GM21381 (cell line): ENCODE measurements at regions not wholly inside any gene's neighbourhood (a gene's known extent, or its start where the extent isn't known, plus 50 kb on each side); places are given as distances from the start of the nearest gene placed in this dataset.
"Not testable (repeated sequence)": the region's sequence is repeated elsewhere in the genome, so short reads cannot be mapped to it uniquely, and the experiment has no call there.

Experiments
- ATAC-seq: cut with Tn5 transposase; IDR thresholded peaks from one replicate; pipeline ENCODE4 v1.9.1; 2021; ENCODE audit warnings: mild to moderate bottlenecking, moderate library complexity; ENCODE audit not compliant: unreplicated experiment

DNA sequence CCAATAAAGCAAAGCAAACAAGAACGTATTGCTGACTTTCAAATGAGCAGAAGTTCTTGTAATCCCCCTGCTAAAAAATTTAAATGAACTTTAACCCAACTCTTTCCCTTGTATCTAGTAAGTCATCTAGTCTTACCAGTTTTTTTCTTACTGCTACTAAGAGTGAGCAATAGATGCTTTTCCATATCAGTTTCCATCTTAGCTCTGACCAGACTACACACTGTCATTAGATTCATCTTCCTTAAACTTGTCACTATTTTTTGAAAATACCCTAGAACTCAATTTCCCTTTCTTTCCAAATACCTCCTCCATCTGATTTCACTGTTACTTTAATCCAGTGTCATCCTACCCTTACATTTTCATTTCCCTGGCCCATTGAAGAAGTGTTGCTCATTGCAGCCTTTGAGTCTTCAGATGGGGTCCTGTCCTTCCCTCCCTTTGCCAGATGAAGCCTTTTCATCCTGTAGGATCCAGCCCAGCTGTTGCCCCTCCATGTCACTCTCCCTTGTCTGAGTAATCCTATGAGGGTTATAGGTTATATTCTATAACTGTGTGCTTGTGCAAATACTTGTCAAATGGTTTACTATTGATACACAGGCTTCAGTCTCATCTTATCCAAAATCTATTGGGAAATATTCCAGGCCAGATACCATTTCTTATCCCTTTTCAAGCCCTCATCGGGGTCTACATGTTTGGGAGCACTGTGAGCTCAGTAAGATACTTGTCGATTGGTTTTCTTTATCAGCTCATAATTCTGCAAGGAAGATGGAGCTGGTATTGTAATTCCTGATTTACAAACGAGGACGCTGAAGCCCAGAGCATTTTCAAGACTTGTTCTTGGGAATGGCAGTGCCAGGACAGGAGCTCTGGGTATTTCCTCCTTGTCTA is 51.5 kb upstream of the ITGB1 start:
- no peak for ATAC-seq

DNA sequence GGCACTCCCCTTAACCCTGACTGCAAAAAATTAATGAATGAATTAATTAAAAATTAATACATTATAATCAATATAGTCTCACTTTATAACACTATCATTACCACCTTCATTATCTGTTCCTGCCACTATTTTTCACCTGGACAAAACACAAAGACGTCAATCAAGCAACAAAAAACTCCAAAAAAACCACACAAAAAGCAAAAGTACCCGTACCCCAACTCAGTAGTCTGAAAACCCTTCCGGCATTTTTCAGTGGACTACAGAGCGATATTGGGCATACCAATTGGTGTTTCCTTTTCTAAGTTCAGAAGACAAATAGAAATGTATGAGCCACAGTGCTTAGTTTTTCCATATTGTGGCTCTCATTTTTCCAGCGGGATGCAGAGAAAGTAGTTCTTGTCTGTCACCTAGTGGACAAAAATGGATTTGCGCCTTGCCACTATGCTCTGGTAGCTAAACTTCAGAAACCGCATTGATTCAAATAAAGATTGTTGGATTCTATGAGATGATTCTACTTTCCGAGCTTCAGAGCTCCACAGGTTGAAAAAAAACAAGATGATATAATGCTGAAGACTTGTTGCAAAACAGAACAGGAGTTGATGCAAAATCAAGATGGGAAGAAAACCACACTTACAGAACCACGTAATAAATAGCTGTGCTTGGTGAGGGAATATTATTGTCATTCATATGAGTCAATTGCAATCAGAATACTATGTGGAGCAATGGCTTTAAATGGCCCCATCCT is 50.6 kb upstream of the ITGB1 start:
- peak; percentile 48 for ATAC-seq

DNA sequence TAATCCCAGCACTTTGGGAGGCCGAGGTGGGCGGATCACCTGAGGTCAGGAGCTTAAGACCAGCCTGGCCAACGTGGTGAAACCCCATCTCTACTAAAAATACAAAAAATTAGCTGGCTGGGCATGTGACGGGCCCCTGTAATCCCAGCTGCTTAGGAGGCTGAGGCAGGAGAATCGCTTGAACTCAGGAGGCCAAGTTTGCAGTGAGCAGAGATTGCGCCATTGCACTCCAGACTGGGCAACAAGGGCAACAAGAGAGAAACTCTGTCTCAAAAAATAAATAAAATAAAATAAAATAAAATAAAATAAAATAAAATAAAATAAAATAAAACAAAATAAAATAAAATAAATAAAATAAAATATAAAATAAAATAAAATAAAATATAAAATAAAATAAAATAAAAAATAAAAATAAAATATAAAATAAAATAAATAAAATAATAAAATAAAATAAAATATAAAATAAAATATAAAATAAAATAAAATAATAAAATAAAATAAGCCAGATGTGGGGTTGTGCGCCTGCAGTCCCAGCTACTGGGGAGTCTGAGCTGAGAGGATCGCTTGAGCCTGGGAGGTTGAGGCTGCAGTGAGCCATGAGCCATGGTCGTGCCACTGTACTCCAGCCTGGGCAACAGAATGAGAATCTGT is 49.8 kb upstream of the ITGB1 start:
- ATAC-seq: not testable (repeated sequence)
